Vagina (tissue), 2 donors: ENCODE measurements at regions not wholly inside any gene's neighbourhood (a gene's known extent, or its start where the extent isn't known, plus 50 kb on each side); places are given as distances from the start of the nearest gene placed in this dataset.

Experiments
- POLR2A ChIP-seq, 2 donors: fragments of 450-650 bp; IDR thresholded peaks; one replicate each; pipeline ENCODE4 v1.6.1; 2017; ENCODE audit warnings: antibody characterized with exemption in 2 of 2, mild to moderate bottlenecking in 2 of 2, moderate library complexity in 2 of 2
- POLR2AphosphoS5 ChIP-seq, 2 donors: sonication (generic); formaldehyde crosslinking; IDR thresholded peaks; one replicate each; pipeline ENCODE4 v1.9.0; 2017; ENCODE audit warnings: antibody characterized with exemption in 2 of 2, mild to moderate bottlenecking in 2 of 2, low read depth in 1 of 2; ENCODE audit not compliant: insufficient read depth in 1 of 2
- TF ChIP-seq, protein P1 (sequence below), 3 experiments: fragments of 450-650 bp in 2 of 3; fragments of 200-600 bp in 1 of 3; sonication (generic) in 1 of 3; IDR thresholded peaks; one replicate each; pipeline ENCODE4 v1.5.1; 2017 to 2019; ENCODE audit warnings: antibody characterized with exemption in 3 of 3, mild to moderate bottlenecking in 2 of 3, moderate library complexity in 2 of 3

GRCh38 chr2:128978212-128978611 lies 659.5 kb upstream of the HS6ST1 start:
- TF ChIP-seq, protein P1, sequence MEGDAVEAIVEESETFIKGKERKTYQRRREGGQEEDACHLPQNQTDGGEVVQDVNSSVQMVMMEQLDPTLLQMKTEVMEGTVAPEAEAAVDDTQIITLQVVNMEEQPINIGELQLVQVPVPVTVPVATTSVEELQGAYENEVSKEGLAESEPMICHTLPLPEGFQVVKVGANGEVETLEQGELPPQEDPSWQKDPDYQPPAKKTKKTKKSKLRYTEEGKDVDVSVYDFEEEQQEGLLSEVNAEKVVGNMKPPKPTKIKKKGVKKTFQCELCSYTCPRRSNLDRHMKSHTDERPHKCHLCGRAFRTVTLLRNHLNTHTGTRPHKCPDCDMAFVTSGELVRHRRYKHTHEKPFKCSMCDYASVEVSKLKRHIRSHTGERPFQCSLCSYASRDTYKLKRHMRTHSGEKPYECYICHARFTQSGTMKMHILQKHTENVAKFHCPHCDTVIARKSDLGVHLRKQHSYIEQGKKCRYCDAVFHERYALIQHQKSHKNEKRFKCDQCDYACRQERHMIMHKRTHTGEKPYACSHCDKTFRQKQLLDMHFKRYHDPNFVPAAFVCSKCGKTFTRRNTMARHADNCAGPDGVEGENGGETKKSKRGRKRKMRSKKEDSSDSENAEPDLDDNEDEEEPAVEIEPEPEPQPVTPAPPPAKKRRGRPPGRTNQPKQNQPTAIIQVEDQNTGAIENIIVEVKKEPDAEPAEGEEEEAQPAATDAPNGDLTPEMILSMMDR (IDR thresholded peaks at IDR 0.05) = no peak
- no peak for TF ChIP-seq POLR2A (IDR thresholded peaks at IDR 0.05)
- no peak for TF ChIP-seq POLR2AphosphoS5 (IDR thresholded peaks at IDR 0.05; ENCODE audit: insufficient read depth in 1 of 2, low read depth in 1 of 2)
